Neural cell (in vitro differentiated cells): ENCODE measurements at regions not wholly inside any gene's neighbourhood (a gene's known extent, or its start where the extent isn't known, plus 50 kb on each side); places are given as distances from the start of the nearest gene placed in this dataset.

Experiments
- H2AFZ ChIP-seq: fragments of 200-600, 300-800 bp; sonication (generic), shearing (Covaris generic); 2 replicates; pipeline ENCODE4 v1.6.0; 2014; ENCODE audit warnings: low read depth, mild to moderate bottlenecking, antibody characterized with exemption, low read length, moderate library complexity
- H3F3A ChIP-seq: fragments of 200-600 bp; shearing (Covaris generic); 2 replicates; pipeline ENCODE4 v1.6.1; 2016; ENCODE audit warnings: mild to moderate bottlenecking, moderate library complexity, mixed read lengths, antibody characterized with exemption, low read length; ENCODE audit not compliant: insufficient read depth, poor library complexity, severe bottlenecking
- H3K27ac ChIP-seq: fragments of 200-600, 300-800 bp; sonication (generic), shearing (Covaris generic); 2 replicates; pipeline ENCODE4 v1.5.1; 2014; ENCODE audit warnings: mild to moderate bottlenecking, low read length, moderate library complexity
- H3K27me3 ChIP-seq: fragments of 300-800, 200-600 bp; sonication (generic), shearing (Covaris generic); 2 replicates; pipeline ENCODE4 v1.6.0; 2014; ENCODE audit warnings: mild to moderate bottlenecking, low read depth, low read length, moderate library complexity; ENCODE audit not compliant: insufficient read depth
- H3K36me3 ChIP-seq: fragments of 300-800, 200-600 bp; sonication (generic), shearing (Covaris generic); 2 replicates; pipeline ENCODE4 v1.5.1; 2014; ENCODE audit warnings: mild to moderate bottlenecking, antibody characterized with exemption, low read length, moderate library complexity; ENCODE audit not compliant: insufficient read depth
- H3K4me2 ChIP-seq: fragments of 300-800, 200-600 bp; sonication (generic), shearing (Covaris generic); 2 replicates; pipeline ENCODE4 v1.6.0; 2014; ENCODE audit warnings: mild to moderate bottlenecking, low read length
- H3K4me3 ChIP-seq: fragments of 300-800, 200-600 bp; sonication (generic), shearing (Covaris generic); 2 replicates; pipeline ENCODE4 v1.5.1; 2014; ENCODE audit warnings: mild to moderate bottlenecking, low read length, moderate library complexity
- H3K79me2 ChIP-seq: fragments of 200-600 bp; shearing (Covaris generic); replicated peaks from 2 replicates; pipeline ENCODE4 v1.6.0; 2014; ENCODE audit warnings: mild to moderate bottlenecking, low read length, moderate library complexity; ENCODE audit not compliant: insufficient read depth
- H3K9ac ChIP-seq: fragments of 300-800, 200-600 bp; sonication (generic), shearing (Covaris generic); 2 replicates; pipeline ENCODE4 v1.6.1; 2016; ENCODE audit warnings: mild to moderate bottlenecking, low read length, mixed read lengths
- H3K9me2 ChIP-seq: fragments of 200-600 bp; shearing (Covaris generic); 2 replicates; pipeline ENCODE4 v1.6.1; 2016; ENCODE audit warnings: mild to moderate bottlenecking, low read length, mixed read lengths; ENCODE audit not compliant: insufficient read depth
- H3K9me3 ChIP-seq: fragments of 200-600, 300-800 bp; sonication (generic), shearing (Covaris generic); 2 replicates; pipeline ENCODE4 v1.6.1; 2016; ENCODE audit warnings: mild to moderate bottlenecking, mixed run types, low read length, moderate library complexity, mixed read lengths
- H4K20me1 ChIP-seq: fragments of 200-600 bp; shearing (Covaris generic); 2 replicates; pipeline ENCODE4 v1.6.1; 2016; ENCODE audit warnings: mild to moderate bottlenecking, mixed run types; ENCODE audit not compliant: insufficient read depth
- EP300 ChIP-seq: fragments of 450-650 bp; conservative IDR thresholded peaks from 2 replicates; pipeline ENCODE4 v1.6.1; 2014; ENCODE audit warnings: antibody characterized with exemption, mild to moderate bottlenecking, moderate library complexity; ENCODE audit not compliant: poor library complexity, severe bottlenecking
- EZH2 ChIP-seq: fragments of 200-600, 300-800 bp; shearing (Covaris generic), sonication (generic); IDR thresholded peaks from 2 replicates; pipeline ENCODE4 v1.6.1; 2014; ENCODE audit warnings: antibody characterized with exemption, low read length, borderline replicate concordance, mild to moderate bottlenecking; ENCODE audit not compliant: insufficient read depth, poor library complexity, severe bottlenecking
- MXI1 ChIP-seq: fragments of 450-650 bp; conservative IDR thresholded peaks from 2 replicates; pipeline ENCODE4 v1.6.1; 2014; ENCODE audit warnings: antibody characterized with exemption, mild to moderate bottlenecking; ENCODE audit not compliant: poor library complexity, severe bottlenecking
- POLR2AphosphoS5 ChIP-seq: IDR thresholded peaks from 2 replicates; pipeline ENCODE4 v1.6.1; 2012
- RAD21 ChIP-seq: fragments of 450-650 bp; conservative IDR thresholded peaks from 2 replicates; pipeline ENCODE4 v1.6.1; 2014; ENCODE audit warnings: antibody characterized with exemption, mild to moderate bottlenecking, moderate library complexity
- REST ChIP-seq: IDR thresholded peaks from 2 replicates; pipeline ENCODE4 v1.6.1; 2012; ENCODE audit warnings: borderline replicate concordance
- SMC3 ChIP-seq: fragments of 450-650 bp; conservative IDR thresholded peaks from 2 replicates; pipeline ENCODE4 v1.6.1; 2014; ENCODE audit warnings: antibody characterized with exemption, mild to moderate bottlenecking, moderate library complexity; ENCODE audit not compliant: poor library complexity
- TAF1 ChIP-seq: IDR thresholded peaks from 2 replicates; pipeline ENCODE4 v1.6.1; 2012; ENCODE audit warnings: low read depth
- TF ChIP-seq, protein P1 (sequence below): fragments of 450-650 bp; IDR thresholded peaks from 2 replicates; pipeline ENCODE4 v1.5.1; 2014; ENCODE audit warnings: antibody characterized with exemption, mild to moderate bottlenecking, moderate library complexity; ENCODE audit not compliant: poor library complexity, severe bottlenecking

GRCh38 chr12:105440037-105440664 is 109.7 kb downstream of the C12orf75 start:
- Histone ChIP-seq H3K9me3 (no peaks in the 10 kb centered on the region), H4K20me1 (no peaks in the 10 kb centered on the region), H3K79me2 (no peaks in the 10 kb centered on the region), H3K9me2 (no peaks in the 10 kb centered on the region), H3K9ac (no peak overlapping the region), H3K4me2 (no peak overlapping the region), H3K4me3 (no peak overlapping the region), H2AFZ (no peak overlapping the region), H3F3A (no peaks in the 10 kb centered on the region), H3K27me3 (no peaks in the 10 kb centered on the region), H3K27ac (no peak overlapping the region), H3K36me3 (no peaks in the 10 kb centered on the region)
- TF ChIP-seq SMC3 = no peak
- TF ChIP-seq POLR2AphosphoS5 = no peak
- no peak for TF ChIP-seq REST

- H3K79me2 ChIP-seq = no peaks in the 10 kb centered on the region
- H3K27me3 ChIP-seq = no peaks in the 10 kb centered on the region
- H3K9me2 ChIP-seq = no peaks in the 10 kb centered on the region
- H3K9ac ChIP-seq = no peak overlapping the region
- no peaks in the 10 kb centered on the region for H3K9me3 ChIP-seq
- no peaks in the 10 kb centered on the region for H3K36me3 ChIP-seq
- H3K4me2 ChIP-seq = no peak overlapping the region
- no peaks in the 10 kb centered on the region for H3F3A ChIP-seq
- H3K4me3 ChIP-seq = no peak overlapping the region
- H4K20me1 ChIP-seq = no peaks in the 10 kb centered on the region
- TF ChIP-seq POLR2AphosphoS5 (no peak), SMC3 (no peak), TAF1 (no peak), MXI1 (no peak), EZH2 (no peak), REST (no peak), RAD21 (no peak), EP300 (no peak)
- TF ChIP-seq, protein P1, sequence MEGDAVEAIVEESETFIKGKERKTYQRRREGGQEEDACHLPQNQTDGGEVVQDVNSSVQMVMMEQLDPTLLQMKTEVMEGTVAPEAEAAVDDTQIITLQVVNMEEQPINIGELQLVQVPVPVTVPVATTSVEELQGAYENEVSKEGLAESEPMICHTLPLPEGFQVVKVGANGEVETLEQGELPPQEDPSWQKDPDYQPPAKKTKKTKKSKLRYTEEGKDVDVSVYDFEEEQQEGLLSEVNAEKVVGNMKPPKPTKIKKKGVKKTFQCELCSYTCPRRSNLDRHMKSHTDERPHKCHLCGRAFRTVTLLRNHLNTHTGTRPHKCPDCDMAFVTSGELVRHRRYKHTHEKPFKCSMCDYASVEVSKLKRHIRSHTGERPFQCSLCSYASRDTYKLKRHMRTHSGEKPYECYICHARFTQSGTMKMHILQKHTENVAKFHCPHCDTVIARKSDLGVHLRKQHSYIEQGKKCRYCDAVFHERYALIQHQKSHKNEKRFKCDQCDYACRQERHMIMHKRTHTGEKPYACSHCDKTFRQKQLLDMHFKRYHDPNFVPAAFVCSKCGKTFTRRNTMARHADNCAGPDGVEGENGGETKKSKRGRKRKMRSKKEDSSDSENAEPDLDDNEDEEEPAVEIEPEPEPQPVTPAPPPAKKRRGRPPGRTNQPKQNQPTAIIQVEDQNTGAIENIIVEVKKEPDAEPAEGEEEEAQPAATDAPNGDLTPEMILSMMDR = no peak
- no peak overlapping the region for H3K27ac ChIP-seq
- H2AFZ ChIP-seq = peak overlapping the region; percentile 16
These were observed 113.5 kb downstream of the C12orf75 start for GRCh38 chr12:105443802-105444652.
